Glomerular visceral epithelial cell (primary cell): ENCODE measurements at regions not wholly inside any gene's neighbourhood (a gene's known extent, or its start where the extent isn't known, plus 50 kb on each side); places are given as distances from the start of the nearest gene placed in this dataset.
"Not testable (repeated sequence)": the region's sequence is repeated elsewhere in the genome, so short reads cannot be mapped to it uniquely, and the experiment has no call there.

Experiments used
- DNase-seq: peaks from one replicate; pipeline ENCODE4 v3.0.0-alpha.2; 2016; ENCODE audit errors: extremely low spot score

DNA sequence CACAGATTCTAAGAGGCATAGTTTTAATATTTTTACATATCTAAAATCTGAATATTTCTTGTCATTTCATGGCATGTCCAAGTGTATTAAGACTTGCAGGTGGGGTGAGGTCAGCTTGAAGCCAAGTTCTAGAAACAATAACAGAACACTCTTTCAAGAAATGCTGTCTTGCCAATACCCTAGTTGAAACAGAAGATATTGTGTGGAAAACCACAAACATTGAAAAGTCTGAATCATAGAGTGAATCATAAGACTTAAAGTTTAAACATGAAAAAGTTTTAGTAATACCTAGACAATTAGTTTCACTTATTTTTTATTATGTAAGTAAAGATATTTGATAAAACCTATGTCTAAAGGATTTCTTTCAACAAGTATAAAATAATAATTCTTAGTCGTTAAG is 191.5 kb upstream of the CAND1 start:
- peak; percentile 60 for DNase-seq

DNA sequence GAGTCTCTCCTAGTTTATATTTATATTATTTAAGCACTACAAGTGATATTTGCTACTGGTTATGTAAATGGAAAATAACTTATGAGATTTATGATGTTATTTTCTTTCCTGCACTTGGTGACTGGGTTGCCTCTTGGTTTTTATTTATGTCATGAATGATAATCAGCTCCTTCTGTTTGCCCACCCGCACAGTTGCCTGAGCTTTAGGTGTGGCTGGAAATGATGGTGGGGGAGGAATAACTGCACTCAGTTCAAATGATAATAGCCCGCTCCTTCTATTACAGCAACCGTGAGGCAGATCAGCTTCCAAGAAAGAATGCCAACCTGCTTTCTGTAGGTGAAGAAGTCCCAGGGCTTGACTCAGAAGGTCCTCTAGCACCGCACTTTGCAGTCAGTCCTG is 190.2 kb upstream of the CAND1 start:
- no peak for DNase-seq

DNA sequence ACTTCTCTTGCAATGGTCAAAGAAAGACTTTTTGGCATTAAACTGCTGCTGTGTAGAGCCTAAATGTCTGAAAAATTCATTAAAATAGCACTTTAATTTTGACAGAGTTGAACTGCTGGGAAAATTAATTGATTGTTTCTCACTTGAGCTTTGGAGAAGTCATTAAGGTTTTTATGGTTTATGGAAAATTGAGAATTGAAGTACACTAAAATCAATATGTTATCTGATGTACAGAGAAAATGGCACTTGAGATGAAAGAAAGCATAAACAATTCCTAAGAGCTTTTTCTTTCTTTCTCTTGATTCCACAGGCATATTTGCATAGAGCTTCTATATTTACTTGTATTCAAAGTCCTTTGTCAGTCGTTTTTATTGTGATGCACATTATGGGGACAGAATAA is 188.5 kb upstream of the CAND1 start:
- DNase-seq, result no peak

GRCh38 chr12:67082221-67082620 is 186.9 kb upstream of the CAND1 start:
- DNase-seq, result no peak

DNA sequence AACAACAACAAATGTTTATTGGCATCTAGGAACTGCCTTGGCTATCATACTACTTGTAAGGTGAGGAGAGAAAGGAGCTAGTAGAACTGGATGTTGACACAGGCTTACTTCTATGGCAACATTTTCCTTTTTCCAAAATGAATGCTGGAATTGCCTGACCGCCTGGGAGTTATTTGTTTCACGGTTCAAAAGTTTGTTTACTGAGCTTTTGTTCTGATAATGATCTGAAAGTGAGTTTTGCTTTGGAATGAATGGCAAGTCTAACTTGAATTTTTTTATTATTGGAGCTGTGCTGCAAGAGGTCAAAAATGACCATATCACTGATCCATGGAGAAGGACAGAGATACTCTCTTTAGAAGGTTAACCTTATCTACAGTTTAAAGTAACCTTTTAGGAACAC is 183.5 kb upstream of the CAND1 start:
- DNase-seq, result no peak

DNA sequence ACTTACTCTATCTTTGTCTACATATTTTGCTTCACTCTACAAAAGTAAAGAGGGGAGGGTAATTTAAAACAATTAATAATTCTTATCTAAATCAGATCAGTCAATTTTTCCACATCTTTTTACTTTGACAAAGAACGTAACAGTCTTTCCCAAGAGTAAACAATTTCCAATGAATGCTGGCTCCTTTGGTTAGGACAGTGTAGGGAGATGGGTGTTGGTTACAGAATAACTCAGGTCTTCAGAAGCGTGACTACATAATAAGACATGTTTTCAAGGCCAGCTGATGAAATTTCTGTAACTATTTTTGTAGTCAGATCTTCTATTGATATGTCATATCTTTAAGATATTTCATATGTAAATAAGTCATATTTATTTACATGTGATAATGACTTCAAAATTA is 183.0 kb upstream of the CAND1 start:
- DNase-seq, result no peak

DNA sequence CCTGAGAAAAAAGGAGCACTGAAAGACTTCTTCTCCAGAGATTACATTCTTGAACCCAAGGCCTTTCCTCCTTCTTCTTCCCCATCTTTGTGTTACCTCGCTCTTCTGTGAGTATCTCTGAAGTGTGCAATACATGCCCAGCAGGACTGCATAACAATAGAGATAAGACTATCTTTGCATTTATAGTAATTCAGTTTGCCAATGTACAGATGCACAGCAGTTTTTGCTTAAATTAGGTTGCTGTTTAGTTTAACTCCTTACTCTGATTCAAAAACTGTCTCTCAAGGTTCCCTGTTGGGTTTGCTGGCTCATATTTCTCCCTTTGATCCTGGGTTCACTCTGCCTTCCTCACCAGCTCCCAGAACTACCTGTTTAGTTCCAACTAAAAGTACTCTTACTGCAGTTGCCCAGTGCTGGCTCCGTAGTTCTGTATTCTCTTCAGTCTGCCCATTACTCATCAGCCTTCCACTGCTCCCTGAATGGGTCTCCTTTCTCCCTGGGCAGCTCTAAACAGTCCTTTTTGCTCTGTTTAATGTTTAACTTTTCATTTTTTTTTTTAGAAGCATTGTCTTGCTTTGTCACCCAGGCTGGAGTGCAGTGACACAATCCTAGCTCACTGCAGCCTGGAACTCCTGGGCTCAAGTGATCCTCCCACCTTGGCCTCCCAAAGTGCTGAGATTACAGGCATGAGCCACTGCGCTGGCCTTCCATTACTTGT is 180.6 kb upstream of the CAND1 start:
- peak; percentile 9 for DNase-seq

- DNase-seq, result peak; percentile 64
Observed at GRCh38 chr12:67091204-67091603, 178.0 kb upstream of the CAND1 start.

GRCh38 chr12:67091678-67092077 is 177.5 kb upstream of the CAND1 start:
- no peak for DNase-seq

- DNase-seq, result not testable (repeated sequence)
Observed at GRCh38 chr12:67092934-67093333, 176.2 kb upstream of the CAND1 start.

DNA sequence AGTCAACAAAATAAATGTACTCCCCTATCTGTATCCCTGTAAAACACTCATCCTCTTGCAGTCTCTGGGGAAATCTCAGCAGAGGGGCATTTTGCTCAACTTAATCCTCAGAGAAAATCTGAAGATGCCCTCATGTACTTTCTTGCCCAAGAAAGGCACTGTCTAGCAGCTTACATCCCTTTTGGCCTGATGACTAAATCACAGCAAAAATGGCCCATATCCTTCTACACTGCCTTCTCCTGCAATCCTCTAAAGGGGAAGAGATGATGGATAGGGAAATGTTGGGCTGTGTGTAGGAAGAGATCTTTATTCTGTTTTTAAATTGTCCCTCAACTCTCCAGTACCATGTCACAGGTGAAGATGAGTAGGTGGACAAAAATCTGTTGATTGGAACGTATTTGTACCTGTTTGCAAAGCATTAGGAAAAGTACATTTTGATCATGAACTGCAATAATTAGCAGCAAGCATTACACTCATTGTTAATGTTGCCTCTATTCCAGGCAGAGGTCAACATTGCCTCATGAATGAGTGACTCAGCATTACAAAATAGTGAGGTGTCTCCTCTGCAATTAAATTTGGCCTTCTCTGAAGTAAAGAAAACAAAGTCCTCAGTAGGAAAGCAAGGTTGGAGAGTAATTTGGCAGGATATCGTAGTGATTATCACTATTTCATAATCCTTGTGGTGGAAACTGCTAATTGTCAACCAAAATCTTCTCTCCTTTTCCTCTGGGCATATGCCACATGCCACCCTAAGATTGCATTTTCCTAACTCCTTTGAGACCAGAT is 172.4 kb upstream of the CAND1 start:
- DNase-seq, result peak; percentile 12

DNA sequence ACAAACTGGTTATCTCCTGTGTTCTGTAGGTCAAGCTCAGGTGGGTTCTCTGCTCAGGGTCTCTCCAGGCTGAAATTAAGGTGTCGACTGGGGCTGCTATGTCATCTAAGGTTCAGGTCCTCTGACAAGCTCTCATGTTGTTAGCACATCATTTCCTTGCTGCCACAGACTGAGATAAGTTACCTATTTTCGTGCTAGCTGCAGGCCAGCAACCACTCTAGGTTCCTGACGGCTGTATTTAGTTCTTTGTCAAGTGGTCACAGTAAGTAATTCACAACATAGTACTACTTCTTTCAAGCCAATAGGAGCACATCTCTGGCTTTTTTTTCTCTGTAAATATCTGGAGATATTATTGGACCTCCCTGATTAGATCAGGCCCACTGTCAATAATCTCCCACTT is 169.3 kb upstream of the CAND1 start:
- no peak for DNase-seq

DNA sequence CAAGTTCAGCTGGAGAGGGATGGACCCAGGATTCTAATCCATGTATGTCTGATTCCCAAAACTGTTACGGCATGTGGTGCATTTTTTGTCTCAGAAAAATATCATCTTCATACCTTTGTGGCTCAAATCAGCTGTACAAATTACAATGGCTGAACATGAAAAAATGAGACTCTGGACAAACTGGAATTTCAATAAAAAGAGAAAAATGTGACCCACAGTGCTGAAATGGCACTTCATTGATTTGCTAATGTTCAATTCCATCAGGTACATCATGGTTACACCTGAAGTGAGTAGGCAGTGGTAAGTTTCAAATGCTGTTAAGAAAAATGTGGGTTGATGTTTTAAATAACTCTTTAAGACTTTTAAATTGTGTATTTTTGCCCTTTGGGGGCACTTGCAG is 165.6 kb upstream of the CAND1 start:
- no peak for DNase-seq

- no peak for DNase-seq
Observed at GRCh38 chr12:67107235-67107634, 161.9 kb upstream of the CAND1 start.

- DNase-seq, result no peak
Observed at GRCh38 chr12:67107751-67108269, 161.3 kb upstream of the CAND1 start.

DNA sequence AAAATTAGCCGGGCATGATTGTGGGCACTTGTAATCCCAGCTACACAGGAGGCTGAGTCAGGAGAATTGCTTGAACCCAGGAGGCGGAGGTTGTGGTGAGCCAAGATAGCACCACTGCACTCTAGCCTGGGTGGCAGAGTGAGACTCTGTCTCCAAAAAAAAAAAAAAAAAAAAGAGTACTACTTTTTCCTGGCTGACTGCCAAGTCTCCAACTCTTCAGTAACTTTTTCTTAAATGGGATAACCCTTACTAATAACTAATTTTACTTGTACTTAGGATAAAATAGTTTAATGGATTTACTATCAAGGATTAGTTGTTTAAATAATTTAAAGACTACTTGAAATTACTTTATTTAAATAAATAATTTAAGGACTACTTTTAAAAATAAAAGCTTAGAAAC is 158.8 kb upstream of the CAND1 start:
- not testable (repeated sequence) for DNase-seq

DNA sequence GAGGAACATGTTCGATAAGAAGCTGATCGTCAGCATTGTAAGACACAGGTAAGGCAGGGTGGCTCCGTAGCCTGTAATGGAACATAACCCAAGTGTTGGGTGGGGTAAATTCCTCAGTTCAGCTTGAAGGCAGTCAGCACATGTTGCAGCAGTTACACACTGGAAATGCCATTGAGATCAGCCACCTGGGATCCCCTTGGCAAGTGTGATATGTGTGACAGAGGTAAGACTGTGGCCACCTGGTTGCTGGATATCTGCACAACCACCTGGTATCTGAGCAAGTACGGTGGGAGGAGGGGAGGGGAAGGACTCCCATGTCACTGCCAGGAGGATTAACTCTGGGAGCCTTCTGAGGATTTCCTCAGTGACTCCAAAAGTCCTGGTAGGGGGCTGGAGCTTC is 158.0 kb upstream of the CAND1 start:
- no peak for DNase-seq

DNA sequence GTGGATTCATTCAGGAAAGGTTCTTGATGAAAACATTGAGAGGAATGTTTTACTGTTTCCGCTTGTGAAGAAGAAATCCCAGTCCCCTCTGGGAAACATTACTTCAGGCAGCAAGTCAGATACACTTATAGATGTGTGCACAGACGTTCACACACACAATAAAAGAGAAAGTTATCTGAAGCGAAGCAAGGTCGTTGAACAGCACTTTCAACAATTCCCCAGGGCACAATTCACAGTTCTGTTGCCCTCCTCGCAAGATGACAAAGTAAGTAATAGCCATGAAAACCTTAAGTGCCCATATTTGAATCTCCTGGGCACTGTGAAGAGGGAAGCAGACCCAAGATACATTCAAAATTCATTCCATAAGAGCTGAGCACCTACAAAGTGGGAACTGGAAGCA is 156.6 kb upstream of the CAND1 start:
- no peak for DNase-seq

GRCh38 chr12:67116134-67116533 is 153.0 kb upstream of the CAND1 start:
- DNase-seq, result no peak

DNA sequence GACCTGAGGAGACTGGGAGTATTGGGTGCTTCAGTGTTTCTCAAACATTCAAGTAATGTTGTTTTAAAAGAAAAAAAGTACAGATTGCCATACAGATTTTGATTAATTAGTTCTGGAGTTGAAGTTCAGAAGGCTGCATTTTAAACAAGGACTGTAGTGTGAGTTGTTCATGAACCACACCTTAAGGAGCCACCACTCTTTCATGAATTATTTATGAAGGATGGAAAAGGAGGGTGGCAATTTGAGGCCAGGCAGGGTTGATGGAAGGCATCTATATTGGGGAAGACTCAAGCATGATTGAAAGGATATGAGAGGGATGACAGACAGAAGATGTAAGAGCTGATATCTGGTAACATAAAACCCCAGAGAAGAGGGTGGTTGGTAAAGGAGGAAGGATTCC is 146.6 kb upstream of the CAND1 start:
- DNase-seq, result no peak

DNA sequence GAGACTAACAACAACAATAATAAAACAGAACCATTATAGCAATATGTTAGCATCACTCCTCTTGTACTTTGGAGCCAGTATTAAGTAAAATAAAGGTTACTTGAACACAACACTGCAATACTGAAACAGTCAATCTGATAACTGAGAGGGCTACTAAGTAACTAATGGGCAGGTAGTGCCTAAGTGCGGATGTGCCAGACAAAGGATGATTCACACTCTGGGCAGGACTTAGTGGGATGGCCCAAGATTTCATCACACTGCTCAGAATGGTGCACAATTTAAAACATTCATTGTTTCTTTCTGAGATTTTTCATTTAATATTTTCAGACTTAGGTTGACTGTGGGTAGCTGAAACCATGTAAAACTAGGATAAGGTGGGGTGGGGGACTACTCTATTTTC is 131.9 kb upstream of the CAND1 start:
- no peak for DNase-seq

- no peak for DNase-seq
Observed at GRCh38 chr12:67141296-67142018, 127.7 kb upstream of the CAND1 start.

DNA sequence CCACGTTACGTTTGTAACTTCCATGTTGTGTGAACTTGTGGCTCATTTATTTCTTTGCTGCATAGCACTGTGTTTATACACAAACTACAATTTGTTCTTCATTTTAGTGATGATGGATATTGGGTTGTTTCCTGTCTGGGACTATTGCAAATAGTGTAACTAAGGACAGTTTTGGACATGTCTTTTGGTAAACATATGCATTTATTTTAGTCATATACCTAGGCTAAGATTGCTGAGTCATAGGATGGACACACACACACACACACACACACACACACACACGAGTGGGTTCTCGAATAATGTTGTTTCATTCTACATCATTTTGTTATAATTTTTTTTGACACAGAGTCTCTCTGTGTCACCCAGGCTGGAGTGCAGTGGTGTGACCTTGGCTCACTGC is 123.5 kb upstream of the CAND1 start:
- no peak for DNase-seq
